ENCODE measurements at regions not wholly inside any gene's neighbourhood (a gene's known extent, or its start where the extent isn't known, plus 50 kb on each side); places are given as distances from the start of the nearest gene placed in this dataset.

GRCh38 chr10:130560116-130560515, 423.9 kb downstream of the GLRX3 start:
- DNase-seq (ENCODE audit: low read depth): no peak

- DNase-seq (ENCODE audit: low read depth): no peak
Observed at GRCh38 chr10:130560573-130560972, 424.4 kb downstream of the GLRX3 start.

- DNase-seq (ENCODE audit: low read depth): no peak
Observed at GRCh38 chr10:130561681-130562080, 425.5 kb downstream of the GLRX3 start.

- no peak for DNase-seq (ENCODE audit: low read depth)
Observed at GRCh38 chr10:130567011-130567410, 430.8 kb downstream of the GLRX3 start.

GRCh38 chr10:130567436-130567835, 431.2 kb downstream of the GLRX3 start:
- no peak for DNase-seq (ENCODE audit: low read depth)

- no peak for DNase-seq (ENCODE audit: low read depth)
Observed at GRCh38 chr10:130568246-130568645, 432.1 kb downstream of the GLRX3 start.

- DNase-seq (ENCODE audit: low read depth): no peak
Observed at GRCh38 chr10:130570074-130570473, 433.9 kb downstream of the GLRX3 start.

- no peak for DNase-seq (ENCODE audit: low read depth)
Observed at GRCh38 chr10:130571674-130572073, 435.5 kb downstream of the GLRX3 start.

- DNase-seq (ENCODE audit: low read depth): no peak
Observed at GRCh38 chr10:130573446-130573845, 437.3 kb downstream of the GLRX3 start.

- DNase-seq (ENCODE audit: low read depth): no peak
Observed at GRCh38 chr10:130575756-130576285, 439.6 kb downstream of the GLRX3 start.

GRCh38 chr10:130576427-130576826, 440.2 kb downstream of the GLRX3 start:
- DNase-seq (ENCODE audit: low read depth): no peak

- DNase-seq (ENCODE audit: low read depth): no peak
Observed at GRCh38 chr10:130577039-130577438, 440.8 kb downstream of the GLRX3 start.

- no peak for DNase-seq (ENCODE audit: low read depth)
Observed at GRCh38 chr10:130578532-130579289, 442.5 kb downstream of the GLRX3 start.

- no peak for DNase-seq (ENCODE audit: low read depth)
Observed at GRCh38 chr10:130579913-130580312, 443.7 kb downstream of the GLRX3 start.

- no peak for DNase-seq (ENCODE audit: low read depth)
Observed at GRCh38 chr10:130580975-130581374, 444.8 kb downstream of the GLRX3 start.

- no peak for DNase-seq (ENCODE audit: low read depth)
Observed at GRCh38 chr10:130587718-130588117, 451.5 kb downstream of the GLRX3 start.

GRCh38 chr10:130606001-130606405, 469.8 kb downstream of the GLRX3 start:
- no peak for DNase-seq (ENCODE audit: low read depth)

GRCh38 chr10:130607366-130607765, 471.2 kb downstream of the GLRX3 start:
- DNase-seq (ENCODE audit: low read depth): no peak

- DNase-seq (ENCODE audit: low read depth): no peak
Observed at GRCh38 chr10:130611239-130611638, 475.0 kb downstream of the GLRX3 start.

- no peak for DNase-seq (ENCODE audit: low read depth)
Observed at GRCh38 chr10:130615457-130615856, 479.3 kb downstream of the GLRX3 start.

GRCh38 chr10:130617985-130618384, 481.8 kb downstream of the GLRX3 start:
- DNase-seq (ENCODE audit: low read depth): no peak

GRCh38 chr10:130618647-130619046, 482.5 kb downstream of the GLRX3 start:
- DNase-seq (ENCODE audit: low read depth): no peak

GRCh38 chr10:130621231-130621775, 485.1 kb downstream of the GLRX3 start:
- DNase-seq (ENCODE audit: low read depth): no peak

Data from activated T-cell treated with anti-CD3 and anti-CD28 coated beads for 48 hours (primary cell).